ENCODE measurements at regions not wholly inside any gene's neighbourhood (a gene's known extent, or its start where the extent isn't known, plus 50 kb on each side); places are given as distances from the start of the nearest gene placed in this dataset.

GRCh38 chr4:24163314-24163713 lies 273.5 kb upstream of the PPARGC1A start:
- Mint-ChIP-seq H3K4me1 (no peaks in the 10 kb centered on the region), H3K9me3 (no peaks in the 10 kb centered on the region), H3K4me3 (no peak overlapping the region), H3K27me3 (no peaks in the 10 kb centered on the region), H3K27ac (no peak overlapping the region), H3K36me3 (ENCODE audit: low read depth) (no peaks in the 10 kb centered on the region)
- DNase-seq (no peak), ATAC-seq (no peak)

DNA sequence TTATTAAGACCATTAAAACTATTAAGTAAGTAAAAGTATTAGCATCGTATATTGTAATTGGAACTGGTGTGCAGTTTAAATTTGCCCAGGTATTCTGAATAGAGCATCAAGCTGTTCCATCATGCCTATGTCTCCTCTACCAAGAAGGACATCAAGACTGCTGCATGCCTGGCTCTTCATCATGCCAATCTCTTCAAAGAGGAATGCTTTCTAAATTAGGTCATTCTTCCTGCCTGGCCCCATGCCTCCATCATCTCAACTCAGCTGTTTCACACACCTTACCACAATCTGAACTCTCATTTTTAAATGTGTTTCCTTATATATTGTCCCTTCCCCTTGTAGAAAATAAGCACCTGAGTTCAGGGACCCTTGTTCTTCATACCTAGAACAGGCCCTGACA lies 270.5 kb upstream of the PPARGC1A start:
- no peak overlapping the region for H3K27ac Mint-ChIP-seq
- no peaks in the 10 kb centered on the region for H3K4me1 Mint-ChIP-seq
- ATAC-seq, result no peak
- H3K27me3 Mint-ChIP-seq, result peaks cover 2% of the 10 kb centered on the region
- H3K4me3 Mint-ChIP-seq, result no peak overlapping the region
- H3K36me3 Mint-ChIP-seq (ENCODE audit: low read depth), result no peaks in the 10 kb centered on the region
- no peak for DNase-seq
- no peaks in the 10 kb centered on the region for H3K9me3 Mint-ChIP-seq

GRCh38 chr4:24158031-24158430 lies 268.2 kb upstream of the PPARGC1A start:
- H3K27ac Mint-ChIP-seq, result no peak overlapping the region
- DNase-seq (no peak), ATAC-seq (no peak)
- no peak overlapping the region for H3K4me3 Mint-ChIP-seq
- no peaks in the 10 kb centered on the region for H3K9me3 Mint-ChIP-seq
- no peaks in the 10 kb centered on the region for H3K4me1 Mint-ChIP-seq
- peaks cover 2% of the 10 kb centered on the region for H3K27me3 Mint-ChIP-seq
- H3K36me3 Mint-ChIP-seq (ENCODE audit: low read depth), result no peaks in the 10 kb centered on the region

GRCh38 chr4:24150034-24150433 lies 260.2 kb upstream of the PPARGC1A start:
- H3K9me3 Mint-ChIP-seq, result no peaks in the 10 kb centered on the region
- no peak overlapping the region for H3K4me3 Mint-ChIP-seq
- no peak overlapping the region for H3K27ac Mint-ChIP-seq
- ATAC-seq, result no peak
- no peaks in the 10 kb centered on the region for H3K27me3 Mint-ChIP-seq
- DNase-seq, result no peak
- no peaks in the 10 kb centered on the region for H3K4me1 Mint-ChIP-seq
- no peaks in the 10 kb centered on the region for H3K36me3 Mint-ChIP-seq (ENCODE audit: low read depth)

DNA sequence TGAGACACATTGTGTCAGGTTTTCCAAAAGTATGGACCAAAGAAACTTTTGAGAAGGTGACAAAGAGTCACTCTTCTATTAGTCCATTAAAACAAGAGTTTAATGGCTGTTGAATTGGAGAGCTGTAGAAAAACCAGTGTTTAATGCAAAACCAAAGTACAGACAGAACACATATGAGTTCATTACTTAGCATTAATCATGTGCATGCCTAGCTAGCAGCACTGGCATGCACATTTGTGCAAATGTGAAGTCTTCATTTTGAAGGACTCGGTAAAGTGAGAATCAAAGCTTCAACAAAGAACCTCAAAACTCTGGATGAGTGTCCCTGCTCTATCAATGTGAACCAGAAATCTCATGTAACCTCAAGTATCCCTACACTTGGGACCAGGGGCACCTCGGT lies 256.3 kb upstream of the PPARGC1A start:
- Mint-ChIP-seq H3K4me1 (no peaks in the 10 kb centered on the region), H3K36me3 (ENCODE audit: low read depth) (no peaks in the 10 kb centered on the region), H3K27ac (no peak overlapping the region), H3K9me3 (no peaks in the 10 kb centered on the region), H3K4me3 (no peak overlapping the region), H3K27me3 (no peaks in the 10 kb centered on the region)
- DNase-seq (no peak), ATAC-seq (no peak)

DNA sequence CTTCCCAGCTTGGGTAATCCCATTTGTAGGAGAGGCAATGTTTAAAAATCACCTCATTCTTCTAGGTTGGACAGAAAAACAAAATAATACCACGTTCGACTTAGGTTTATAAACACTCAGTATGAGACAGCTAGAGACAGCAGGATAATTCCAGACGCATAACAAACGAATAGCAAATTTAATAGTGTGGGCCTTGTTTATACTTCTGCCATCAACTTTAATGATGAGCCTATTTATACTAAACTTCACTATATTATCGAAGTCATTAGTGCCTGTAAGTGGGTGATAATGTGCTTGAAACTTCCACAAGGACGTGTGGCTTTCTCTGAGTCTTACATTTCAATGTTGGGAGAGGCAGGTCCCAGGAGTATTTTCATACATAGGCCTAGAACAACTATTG lies 255.7 kb upstream of the PPARGC1A start:
- Mint-ChIP-seq H3K9me3 (no peaks in the 10 kb centered on the region), H3K27me3 (no peaks in the 10 kb centered on the region), H3K27ac (no peak overlapping the region), H3K36me3 (ENCODE audit: low read depth) (no peaks in the 10 kb centered on the region), H3K4me1 (no peaks in the 10 kb centered on the region), H3K4me3 (no peak overlapping the region)
- DNase-seq, result no peak
- ATAC-seq, result no peak

- Mint-ChIP-seq H3K36me3 (ENCODE audit: low read depth) (no peaks in the 10 kb centered on the region), H3K27ac (no peak overlapping the region), H3K27me3 (no peaks in the 10 kb centered on the region), H3K4me3 (no peak overlapping the region), H3K9me3 (no peaks in the 10 kb centered on the region), H3K4me1 (no peaks in the 10 kb centered on the region)
- no peak for DNase-seq
- no peak for ATAC-seq
Observed at GRCh38 chr4:24144381-24144780, 254.5 kb upstream of the PPARGC1A start.

DNA sequence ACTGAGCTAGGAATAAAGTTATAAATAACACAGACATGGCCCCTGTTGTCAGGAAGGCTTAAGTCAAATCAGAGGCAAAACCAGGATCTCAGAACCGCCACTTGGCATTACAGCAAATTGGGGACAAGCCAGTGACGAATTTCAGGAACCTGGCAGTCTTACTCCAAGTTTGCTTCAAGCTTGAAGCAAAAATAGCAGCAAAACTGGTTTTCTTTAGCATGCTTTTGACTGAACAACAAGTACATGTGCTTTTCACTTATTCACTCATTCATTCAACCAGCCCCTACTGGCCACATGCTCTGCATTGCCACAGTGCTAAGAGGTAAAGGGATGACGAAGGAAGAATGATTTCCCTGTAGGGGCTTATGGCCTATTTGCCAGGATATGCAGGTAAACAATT lies 253.9 kb upstream of the PPARGC1A start:
- Mint-ChIP-seq H3K4me1 (no peaks in the 10 kb centered on the region), H3K4me3 (no peak overlapping the region), H3K36me3 (ENCODE audit: low read depth) (no peaks in the 10 kb centered on the region), H3K9me3 (no peaks in the 10 kb centered on the region), H3K27ac (no peak overlapping the region), H3K27me3 (no peaks in the 10 kb centered on the region)
- DNase-seq (no peak), ATAC-seq (no peak)

DNA sequence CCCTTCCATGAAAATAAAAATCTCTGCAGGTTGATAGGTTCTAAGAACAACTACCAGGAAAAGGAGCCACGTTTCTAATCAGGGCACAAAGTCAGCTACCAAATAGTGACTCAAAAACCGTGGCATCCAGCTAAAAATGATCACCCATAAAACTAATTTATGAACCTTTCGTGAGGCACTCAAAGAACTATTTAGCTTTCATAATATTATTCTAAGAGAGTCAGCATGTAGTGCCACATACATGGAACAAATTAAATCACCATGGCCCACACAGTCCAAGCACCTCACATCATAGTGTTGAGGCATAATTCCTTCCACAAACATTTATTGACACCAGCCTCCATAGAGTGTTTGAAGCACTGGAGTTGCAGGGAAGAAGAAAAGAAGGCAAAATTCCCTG lies 252.0 kb upstream of the PPARGC1A start:
- no peak overlapping the region for H3K4me3 Mint-ChIP-seq
- no peaks in the 10 kb centered on the region for H3K4me1 Mint-ChIP-seq
- no peak overlapping the region for H3K27ac Mint-ChIP-seq
- no peaks in the 10 kb centered on the region for H3K9me3 Mint-ChIP-seq
- H3K27me3 Mint-ChIP-seq, result no peaks in the 10 kb centered on the region
- DNase-seq, result no peak
- no peaks in the 10 kb centered on the region for H3K36me3 Mint-ChIP-seq (ENCODE audit: low read depth)
- no peak for ATAC-seq

- H3K27ac Mint-ChIP-seq, result no peak overlapping the region
- ATAC-seq (no peak), DNase-seq (no peak)
- H3K4me1 Mint-ChIP-seq, result no peaks in the 10 kb centered on the region
- H3K27me3 Mint-ChIP-seq, result no peaks in the 10 kb centered on the region
- no peak overlapping the region for H3K4me3 Mint-ChIP-seq
- no peaks in the 10 kb centered on the region for H3K36me3 Mint-ChIP-seq (ENCODE audit: low read depth)
- H3K9me3 Mint-ChIP-seq, result no peaks in the 10 kb centered on the region
Observed at GRCh38 chr4:24140892-24141291, 251.0 kb upstream of the PPARGC1A start.

GRCh38 chr4:24137671-24138601 lies 248.1 kb upstream of the PPARGC1A start:
- H3K9me3 Mint-ChIP-seq, result no peaks in the 10 kb centered on the region
- DNase-seq, result no peak
- H3K36me3 Mint-ChIP-seq (ENCODE audit: low read depth), result no peaks in the 10 kb centered on the region
- no peaks in the 10 kb centered on the region for H3K4me1 Mint-ChIP-seq
- H3K27me3 Mint-ChIP-seq, result no peaks in the 10 kb centered on the region
- no peak overlapping the region for H3K4me3 Mint-ChIP-seq
- ATAC-seq, result no peak
- H3K27ac Mint-ChIP-seq, result no peak overlapping the region

GRCh38 chr4:24131954-24132673 lies 242.3 kb upstream of the PPARGC1A start:
- ATAC-seq, result no peak
- H3K36me3 Mint-ChIP-seq (ENCODE audit: low read depth), result no peaks in the 10 kb centered on the region
- no peaks in the 10 kb centered on the region for H3K27me3 Mint-ChIP-seq
- peaks cover 7% of the 10 kb centered on the region for H3K9me3 Mint-ChIP-seq
- H3K4me1 Mint-ChIP-seq, result no peaks in the 10 kb centered on the region
- no peak overlapping the region for H3K27ac Mint-ChIP-seq
- no peak overlapping the region for H3K4me3 Mint-ChIP-seq
- DNase-seq, result no peak

DNA sequence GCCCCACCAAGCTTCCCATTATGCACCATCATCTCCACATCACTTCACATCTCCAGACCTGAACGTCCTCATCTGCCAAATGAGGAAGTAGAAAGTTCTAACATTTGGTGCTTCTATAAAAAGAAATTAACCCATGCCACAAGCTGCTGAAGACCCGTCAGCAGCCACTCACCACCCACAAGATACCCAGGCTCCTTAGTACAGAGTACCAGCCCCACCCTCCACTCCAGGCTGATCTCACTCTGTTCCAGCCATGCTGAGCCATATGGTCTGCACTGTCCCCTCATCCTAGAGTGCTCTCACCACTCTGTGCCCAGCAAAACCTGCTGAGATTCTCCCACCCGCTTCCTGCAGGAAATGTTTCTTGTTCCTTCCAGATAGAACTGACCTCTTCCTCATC lies 240.8 kb upstream of the PPARGC1A start:
- H3K4me3 Mint-ChIP-seq, result no peak overlapping the region

GRCh38 chr4:24126776-24127175 lies 236.9 kb upstream of the PPARGC1A start:
- Mint-ChIP-seq H3K27me3 (no peaks in the 10 kb centered on the region), H3K36me3 (ENCODE audit: low read depth) (no peaks in the 10 kb centered on the region), H3K27ac (no peak overlapping the region), H3K4me3 (no peak overlapping the region), H3K4me1 (no peaks in the 10 kb centered on the region), H3K9me3 (peaks cover 7% of the 10 kb centered on the region)
- ATAC-seq (no peak), DNase-seq (no peak)

More for the DNA sequence above, 240.8 kb upstream of the PPARGC1A start:
- Mint-ChIP-seq H3K27ac (no peak overlapping the region), H3K4me1 (no peaks in the 10 kb centered on the region), H3K36me3 (ENCODE audit: low read depth) (no peaks in the 10 kb centered on the region), H3K27me3 (no peaks in the 10 kb centered on the region), H3K9me3 (peaks cover 7% of the 10 kb centered on the region)
- ATAC-seq (no peak), DNase-seq (no peak)

All from activated naive CD8-positive, alpha-beta T cell treated with anti-CD3 and anti-CD28 coated beads, Interleukin-2, amount 50 U/mL, for 24 hours (primary cell).